Endothelial cell of umbilical vein (primary cell): ENCODE measurements at regions not wholly inside any gene's neighbourhood (a gene's known extent, or its start where the extent isn't known, plus 50 kb on each side); places are given as distances from the start of the nearest gene placed in this dataset.

Experiments
- CTCF ChIP-seq, 2 donors: IDR thresholded peaks; 1 replicate in 1 of 2; 2 replicates in 1 of 2; pipeline ENCODE4 v1.5.1; 2011; ENCODE audit warnings: low read length in 2 of 2, mild to moderate bottlenecking in 2 of 2, moderate library complexity in 2 of 2, control low read depth in 1 of 2, inconsistent platforms in 1 of 2, low read depth in 1 of 2; ENCODE audit not compliant: insufficient read depth in 1 of 2; ENCODE audit errors: extremely low read depth in 1 of 2
- FOS ChIP-seq: IDR thresholded peaks from 2 replicates; pipeline ENCODE4 v1.6.1; 2011; ENCODE audit warnings: mild to moderate bottlenecking, low read length, moderate library complexity, borderline replicate concordance; ENCODE audit not compliant: insufficient read depth
- GATA2 ChIP-seq: IDR thresholded peaks from 2 replicates; pipeline ENCODE4 v1.7.0; 2011; ENCODE audit warnings: low read depth, mild to moderate bottlenecking, moderate library complexity, mixed read lengths, low read length; ENCODE audit not compliant: insufficient read length, insufficient read depth
- MYC ChIP-seq: IDR thresholded peaks from one replicate; pipeline ENCODE4 v1.6.1; 2011; ENCODE audit warnings: mild to moderate bottlenecking, low read depth, low read length

DNA sequence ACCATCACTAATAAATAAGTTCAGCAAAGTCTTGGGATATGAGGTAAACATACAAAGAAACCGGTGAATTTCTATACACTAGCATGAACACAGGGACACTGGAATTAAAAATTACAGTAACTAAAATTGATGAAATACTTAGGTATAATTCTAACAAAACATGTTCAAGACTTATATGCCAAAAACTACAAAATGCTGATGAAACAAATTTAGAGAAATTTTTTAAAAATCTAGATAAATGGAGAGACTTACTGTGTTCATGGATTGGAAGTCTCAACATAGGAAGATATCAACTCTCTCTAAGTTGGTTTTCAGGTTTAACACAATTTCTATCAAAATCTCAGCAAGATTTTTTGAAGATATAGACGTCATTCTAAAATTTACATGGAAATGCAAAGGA, 128.8 kb upstream of the RET start:
- no peak for TF ChIP-seq MYC
- TF ChIP-seq CTCF (IDR thresholded peaks at IDR 0.05; ENCODE audit: extremely low read depth in 1 of 2, insufficient read depth in 1 of 2, low read depth in 1 of 2, low read length in 2 of 2) = no peak
- TF ChIP-seq GATA2 = no peak
- TF ChIP-seq FOS = no peak
